HUES64 (cell line): ENCODE measurements at regions not wholly inside any gene's neighbourhood (a gene's known extent, or its start where the extent isn't known, plus 50 kb on each side); places are given as distances from the start of the nearest gene placed in this dataset.

Experiments used
- H3K27ac ChIP-seq: 2 replicates; pipeline ENCODE4 v1.7.0; 2013; ENCODE audit warnings: low read depth, low read length, inconsistent platforms
- H3K27me3 ChIP-seq: 2 replicates; pipeline ENCODE4 v1.6.1; 2013; ENCODE audit warnings: mild to moderate bottlenecking, low read length; ENCODE audit not compliant: insufficient read depth
- H3K36me3 ChIP-seq: 2 replicates; pipeline ENCODE4 v1.6.1; 2013; ENCODE audit warnings: mild to moderate bottlenecking, low read length; ENCODE audit not compliant: insufficient read depth
- H3K4me1 ChIP-seq: 2 replicates; pipeline ENCODE4 v1.6.1; 2013; ENCODE audit warnings: mild to moderate bottlenecking, low read length, moderate library complexity; ENCODE audit not compliant: insufficient read depth
- H3K4me3 ChIP-seq: 2 replicates; pipeline ENCODE4 v1.5.1; 2013; ENCODE audit warnings: mild to moderate bottlenecking, low read length, moderate library complexity
- H3K9ac ChIP-seq: 2 replicates; pipeline ENCODE4 v1.6.1; 2013; ENCODE audit warnings: mild to moderate bottlenecking, low read depth, low read length
- H3K9me3 ChIP-seq: 2 replicates; pipeline ENCODE4 v1.6.1; 2013; ENCODE audit warnings: low read depth, low read length; ENCODE audit not compliant: insufficient read depth
- WGBS: fragments of 150-250, 120-280 bp; methylation state at CpG from one replicate; pipeline ENCODE4 v1.1.7; 2013; ENCODE audit warnings: missing lambda C conversion rate; 5-methylcytosine and 5-hydroxymethylcytosine counted together

DNA sequence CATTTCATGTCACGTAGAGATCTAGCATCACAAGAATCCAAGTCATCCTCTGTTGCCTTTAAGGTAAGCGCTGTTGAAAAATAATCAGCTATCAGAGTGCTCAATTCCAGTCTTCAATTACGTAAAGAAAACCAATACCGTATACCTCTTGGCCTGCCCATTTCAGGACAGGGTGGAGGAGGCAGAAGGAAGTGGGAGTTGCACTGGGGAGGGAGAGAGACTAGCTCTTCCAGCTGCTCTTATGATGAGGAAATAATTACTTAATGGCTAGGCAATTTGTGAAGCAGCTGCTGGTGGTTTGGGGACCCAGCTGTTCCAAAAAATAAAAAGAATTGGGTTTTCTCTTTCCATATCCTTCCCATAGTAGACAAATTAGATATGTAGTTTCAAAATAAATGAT lies 365.8 kb upstream of the MCTP2 start:
- 84% methylated on average over 4 of the region's 4 CpGs for WGBS
- Histone ChIP-seq H3K36me3 (no peaks in the 10 kb centered on the region), H3K27me3 (no peaks in the 10 kb centered on the region), H3K4me1 (no peaks in the 10 kb centered on the region), H3K9me3 (no peaks in the 10 kb centered on the region), H3K4me3 (no peak overlapping the region), H3K9ac (no peak overlapping the region), H3K27ac (no peak overlapping the region)

DNA sequence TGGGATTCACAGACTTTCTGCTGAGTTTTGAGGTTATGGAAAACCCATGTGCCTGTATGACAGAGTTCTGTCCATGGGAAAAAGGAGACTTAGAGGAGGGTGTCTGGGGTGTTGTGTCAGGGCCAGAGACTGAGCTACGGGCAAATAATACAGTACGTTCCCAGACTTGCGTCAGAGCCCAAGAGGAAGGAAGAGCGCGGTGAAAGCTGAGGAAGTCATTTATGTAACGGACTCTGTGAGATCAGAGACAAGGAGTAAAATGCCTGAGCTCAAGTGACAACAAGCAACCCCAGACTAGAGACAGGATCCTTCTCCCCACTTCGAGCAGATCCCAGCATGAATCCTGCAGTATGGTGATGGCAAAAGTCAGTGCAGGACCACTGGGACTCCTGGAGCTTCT lies 368.6 kb upstream of the MCTP2 start:
- H3K9me3 ChIP-seq = no peaks in the 10 kb centered on the region
- no peaks in the 10 kb centered on the region for H3K4me1 ChIP-seq
- no peaks in the 10 kb centered on the region for H3K36me3 ChIP-seq
- no peak overlapping the region for H3K4me3 ChIP-seq
- 95% methylated on average over 7 of the region's 7 CpGs for WGBS
- H3K27me3 ChIP-seq = no peaks in the 10 kb centered on the region
- H3K27ac ChIP-seq = no peak overlapping the region
- H3K9ac ChIP-seq = no peak overlapping the region

GRCh38 chr15:93861956-93862741 lies 369.2 kb upstream of the MCTP2 start:
- H3K4me3 ChIP-seq = no peak overlapping the region
- H3K27me3 ChIP-seq = no peaks in the 10 kb centered on the region
- no peaks in the 10 kb centered on the region for H3K36me3 ChIP-seq
- H3K4me1 ChIP-seq = no peaks in the 10 kb centered on the region
- H3K9me3 ChIP-seq = no peaks in the 10 kb centered on the region
- H3K27ac ChIP-seq = no peak overlapping the region
- 95% methylated on average over 5 of the region's 5 CpGs for WGBS
- no peak overlapping the region for H3K9ac ChIP-seq

DNA sequence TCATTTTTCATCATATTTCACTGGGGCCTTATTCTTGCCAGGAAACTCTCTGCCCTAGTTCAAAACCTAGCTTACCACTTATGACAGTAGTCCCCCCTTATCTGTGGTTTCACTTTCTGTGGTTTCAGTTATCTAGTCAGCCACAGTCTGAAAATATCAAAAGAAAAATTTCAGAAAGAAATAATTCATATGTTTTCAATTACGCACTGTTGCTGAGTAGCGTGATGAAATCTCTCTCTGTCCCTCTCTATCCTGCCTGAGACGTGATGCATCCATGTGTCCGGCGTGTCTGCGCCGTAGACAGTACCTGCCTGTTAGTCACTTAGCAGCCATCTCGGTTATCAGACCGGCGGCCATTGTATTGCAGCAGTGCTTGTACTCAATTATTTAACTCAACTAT lies 369.9 kb upstream of the MCTP2 start:
- H3K4me3 ChIP-seq = no peak overlapping the region
- no peaks in the 10 kb centered on the region for H3K36me3 ChIP-seq
- no peaks in the 10 kb centered on the region for H3K27me3 ChIP-seq
- 94% methylated on average over 10 of the region's 10 CpGs for WGBS
- no peaks in the 10 kb centered on the region for H3K4me1 ChIP-seq
- H3K9me3 ChIP-seq = no peaks in the 10 kb centered on the region
- H3K27ac ChIP-seq = no peak overlapping the region
- no peak overlapping the region for H3K9ac ChIP-seq

- Histone ChIP-seq H3K36me3 (no peaks in the 10 kb centered on the region), H3K4me1 (no peaks in the 10 kb centered on the region), H3K9me3 (no peaks in the 10 kb centered on the region), H3K27ac (no peak overlapping the region), H3K4me3 (no peak overlapping the region), H3K27me3 (no peaks in the 10 kb centered on the region), H3K9ac (no peak overlapping the region)
- 94% methylated on average over 4 of the region's 4 CpGs for WGBS
Measured at GRCh38 chr15:93860701-93861100, 370.7 kb upstream of the MCTP2 start.

DNA sequence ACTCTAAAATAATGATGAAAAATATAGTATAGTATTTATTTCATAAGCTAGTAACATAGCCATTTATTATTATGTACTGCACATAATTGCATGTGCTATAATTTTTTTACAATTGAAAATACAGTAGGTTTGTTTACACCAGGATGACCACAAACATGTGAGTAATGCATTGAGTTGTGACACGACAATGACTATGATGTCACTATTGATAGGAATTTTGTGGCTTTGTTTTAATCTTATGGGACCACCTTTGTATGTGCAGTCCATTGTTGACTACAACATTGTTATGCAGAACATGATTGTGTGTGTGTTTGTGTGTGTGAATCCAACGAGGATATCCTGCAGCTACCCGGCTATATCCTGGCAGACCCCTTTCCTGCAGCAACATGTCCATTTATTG lies 372.2 kb upstream of the MCTP2 start:
- no peaks in the 10 kb centered on the region for H3K27me3 ChIP-seq
- H3K36me3 ChIP-seq = no peaks in the 10 kb centered on the region
- WGBS = 95% methylated on average over 3 of the region's 3 CpGs
- no peaks in the 10 kb centered on the region for H3K9me3 ChIP-seq
- H3K9ac ChIP-seq = no peak overlapping the region
- no peaks in the 10 kb centered on the region for H3K4me1 ChIP-seq
- H3K4me3 ChIP-seq = no peak overlapping the region
- H3K27ac ChIP-seq = no peak overlapping the region

DNA sequence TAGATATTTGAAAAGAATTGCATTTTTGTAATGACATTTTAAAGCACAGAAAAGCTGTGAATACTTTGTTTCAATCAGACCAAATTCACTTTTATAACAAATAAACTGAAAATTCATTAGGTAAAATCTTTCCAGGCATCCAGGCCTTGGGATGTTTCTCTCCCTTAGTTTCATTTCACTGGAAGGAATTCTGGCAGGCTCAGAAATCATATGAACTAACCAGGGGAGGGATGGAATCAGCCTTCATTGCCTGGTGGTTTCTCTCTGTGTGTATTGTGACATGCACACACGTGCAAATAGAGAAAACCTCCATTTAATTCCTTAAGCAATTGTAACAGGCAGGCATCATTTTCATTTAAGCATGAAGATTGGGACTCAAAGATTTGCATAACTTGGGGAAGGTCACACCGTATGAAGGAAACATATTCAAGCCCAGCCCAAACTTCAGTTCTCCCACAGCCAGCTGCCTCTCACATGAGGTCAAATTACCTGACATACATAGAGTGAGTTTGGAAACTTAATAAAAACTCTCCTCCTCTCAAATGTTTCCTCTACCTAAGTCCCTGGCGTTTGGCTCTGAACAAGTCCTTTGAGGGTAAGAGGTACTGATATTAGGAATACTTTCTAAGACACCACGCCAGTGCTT lies 376.1 kb upstream of the MCTP2 start:
- no peaks in the 10 kb centered on the region for H3K27me3 ChIP-seq
- H3K4me1 ChIP-seq = no peaks in the 10 kb centered on the region
- 73% methylated on average over 3 of the region's 4 CpGs for WGBS
- H3K36me3 ChIP-seq = no peaks in the 10 kb centered on the region
- no peak overlapping the region for H3K4me3 ChIP-seq
- no peak overlapping the region for H3K27ac ChIP-seq
- H3K9ac ChIP-seq = no peak overlapping the region
- H3K9me3 ChIP-seq = no peaks in the 10 kb centered on the region

- WGBS = 92% methylated on average over 3 of the region's 3 CpGs
- Histone ChIP-seq H3K9ac (no peak overlapping the region), H3K9me3 (no peaks in the 10 kb centered on the region), H3K36me3 (no peaks in the 10 kb centered on the region), H3K4me3 (no peak overlapping the region), H3K27ac (no peak overlapping the region), H3K4me1 (no peaks in the 10 kb centered on the region), H3K27me3 (no peaks in the 10 kb centered on the region)
Measured at GRCh38 chr15:93854088-93854487, 377.3 kb upstream of the MCTP2 start.

DNA sequence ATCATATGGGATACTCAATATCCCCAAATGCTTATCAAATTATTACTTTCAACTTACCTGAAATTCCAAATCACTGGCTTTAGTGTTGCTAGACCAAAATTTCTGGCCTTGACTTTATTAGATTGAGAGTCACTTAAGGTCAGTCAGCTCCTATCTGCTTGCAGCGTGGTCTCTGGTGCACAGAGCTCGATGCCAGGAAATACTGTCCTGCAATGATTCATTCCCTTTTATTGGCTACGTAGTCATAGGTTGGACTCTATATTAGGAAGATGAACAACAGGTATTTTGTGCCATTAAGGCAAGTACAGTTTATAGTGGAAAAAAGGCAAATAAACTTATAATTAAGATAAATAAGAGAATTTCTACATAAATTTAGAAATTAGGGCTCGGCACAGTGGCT lies 378.6 kb upstream of the MCTP2 start:
- Histone ChIP-seq H3K4me1 (no peaks in the 10 kb centered on the region), H3K27me3 (no peaks in the 10 kb centered on the region), H3K9ac (no peak overlapping the region), H3K4me3 (no peak overlapping the region), H3K9me3 (no peaks in the 10 kb centered on the region), H3K27ac (no peak overlapping the region), H3K36me3 (no peaks in the 10 kb centered on the region)
- 94% methylated on average over 4 of the region's 4 CpGs for WGBS

DNA sequence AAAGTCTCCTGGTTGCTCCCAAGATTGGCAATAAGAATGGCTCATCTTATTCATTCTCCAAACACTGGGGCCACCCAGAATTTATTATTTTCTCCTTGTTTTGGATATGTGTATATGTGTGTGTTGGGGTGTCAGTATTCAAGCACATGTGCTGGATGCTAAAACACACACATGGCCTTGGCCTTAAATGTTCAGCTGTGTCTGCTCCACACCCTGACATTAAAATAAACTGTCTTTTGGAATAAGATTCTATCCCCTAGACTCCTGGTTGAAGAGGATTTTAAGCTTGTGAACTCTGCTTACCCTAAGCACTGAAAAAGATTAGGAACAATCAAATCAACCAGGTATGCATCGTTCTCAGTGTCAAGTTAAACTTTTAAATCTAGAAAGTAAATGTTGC lies 382.9 kb upstream of the MCTP2 start:
- no peak overlapping the region for H3K4me3 ChIP-seq
- H3K27me3 ChIP-seq = no peaks in the 10 kb centered on the region
- H3K36me3 ChIP-seq = no peaks in the 10 kb centered on the region
- 91% methylated on average over 1 of the region's 1 CpG for WGBS
- no peak overlapping the region for H3K9ac ChIP-seq
- H3K27ac ChIP-seq = no peak overlapping the region
- no peaks in the 10 kb centered on the region for H3K9me3 ChIP-seq
- no peaks in the 10 kb centered on the region for H3K4me1 ChIP-seq

DNA sequence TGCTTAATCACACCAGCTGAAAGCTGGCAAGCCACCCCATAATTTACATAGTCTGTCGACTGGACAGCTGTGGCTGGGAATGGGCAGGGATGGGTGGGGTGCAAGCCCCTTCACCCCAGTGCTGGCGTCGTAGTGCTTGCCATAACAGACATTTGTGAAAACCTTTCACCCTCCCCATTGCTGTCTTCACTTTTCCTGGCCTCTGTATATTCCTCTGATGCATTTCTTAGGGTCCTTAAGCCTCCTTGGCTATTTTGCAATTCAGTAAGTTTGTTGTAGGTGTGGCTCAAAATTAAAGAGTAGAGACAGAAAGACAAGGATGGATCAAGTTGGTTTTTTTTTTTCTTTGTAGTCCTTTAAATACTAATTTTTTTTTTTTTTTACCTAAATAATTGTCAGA lies 383.3 kb upstream of the MCTP2 start:
- H3K4me3 ChIP-seq = no peak overlapping the region
- WGBS = 82% methylated on average over 3 of the region's 3 CpGs
- no peaks in the 10 kb centered on the region for H3K9me3 ChIP-seq
- H3K27ac ChIP-seq = no peak overlapping the region
- no peaks in the 10 kb centered on the region for H3K27me3 ChIP-seq
- H3K4me1 ChIP-seq = no peaks in the 10 kb centered on the region
- H3K9ac ChIP-seq = no peak overlapping the region
- H3K36me3 ChIP-seq = no peaks in the 10 kb centered on the region
